H1 (cell line): ENCODE measurements at regions not wholly inside any gene's neighbourhood (a gene's known extent, or its start where the extent isn't known, plus 50 kb on each side); places are given as distances from the start of the nearest gene placed in this dataset.
"Not testable (repeated sequence)": the region's sequence is repeated elsewhere in the genome, so short reads cannot be mapped to it uniquely, and the experiment has no call there.

ENCODE experiments used
- MAX ChIP-seq: IDR thresholded peaks from 2 replicates; pipeline ENCODE4 v1.6.1; 2012; ENCODE audit warnings: inconsistent platforms
- POLR2A ChIP-seq, 2 experiments: IDR thresholded peaks; 1 replicate in 1 of 2; 2 replicates in 1 of 2; pipeline ENCODE4 v1.6.1; 2011; ENCODE audit warnings: low read depth in 2 of 2, low read length in 2 of 2, mild to moderate bottlenecking in 2 of 2; ENCODE audit errors: control extremely low read depth in 1 of 2
- TEAD4 ChIP-seq: IDR thresholded peaks from 2 replicates; pipeline ENCODE4 v1.6.1; 2012; ENCODE audit warnings: low read depth, low read length, inconsistent platforms, mixed read lengths
- TF ChIP-seq, protein P1 (sequence below), 3 experiments: IDR thresholded peaks; 1 replicate in 2 of 3; 2 replicates in 1 of 3; pipeline versions ENCODE4 v1.5.1 to v1.6.1; 2011; ENCODE audit warnings: low read length in 3 of 3, mild to moderate bottlenecking in 3 of 3, inconsistent platforms in 2 of 3, low read depth in 1 of 3, moderate library complexity in 1 of 3; ENCODE audit not compliant: insufficient read depth in 1 of 3; ENCODE audit errors: control extremely low read depth in 1 of 3
- TF ChIP-seq, protein P2 (sequence below): IDR thresholded peaks from 2 replicates; pipeline ENCODE4 v1.6.1; 2012; ENCODE audit warnings: inconsistent platforms

DNA sequence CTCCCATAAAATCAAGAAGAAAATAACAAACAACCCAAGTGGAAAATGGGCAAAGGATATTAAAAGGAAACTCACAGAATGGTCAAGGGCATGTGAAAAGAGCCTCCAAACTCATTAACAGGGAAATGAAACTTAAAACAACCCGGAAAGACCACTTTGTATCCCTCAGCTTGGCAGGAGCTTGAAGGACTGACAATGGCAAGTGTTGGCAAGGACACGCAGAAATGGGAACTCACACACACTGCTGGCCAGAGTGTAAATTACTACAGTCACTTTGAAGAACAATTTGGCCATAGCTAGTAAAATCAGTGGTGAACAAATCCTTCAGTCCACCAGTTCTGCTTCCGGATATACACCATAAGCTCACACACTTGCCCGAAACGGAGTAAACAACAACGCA lies 58.1 kb upstream of the SMURF2 start:
- TF ChIP-seq MAX; POLR2A (IDR thresholded peaks at IDR 0.05; ENCODE audit: control extremely low read depth in 1 of 2, low read depth in 2 of 2, low read length in 2 of 2); TEAD4: not testable (repeated sequence)
- TF ChIP-seq, protein P1, sequence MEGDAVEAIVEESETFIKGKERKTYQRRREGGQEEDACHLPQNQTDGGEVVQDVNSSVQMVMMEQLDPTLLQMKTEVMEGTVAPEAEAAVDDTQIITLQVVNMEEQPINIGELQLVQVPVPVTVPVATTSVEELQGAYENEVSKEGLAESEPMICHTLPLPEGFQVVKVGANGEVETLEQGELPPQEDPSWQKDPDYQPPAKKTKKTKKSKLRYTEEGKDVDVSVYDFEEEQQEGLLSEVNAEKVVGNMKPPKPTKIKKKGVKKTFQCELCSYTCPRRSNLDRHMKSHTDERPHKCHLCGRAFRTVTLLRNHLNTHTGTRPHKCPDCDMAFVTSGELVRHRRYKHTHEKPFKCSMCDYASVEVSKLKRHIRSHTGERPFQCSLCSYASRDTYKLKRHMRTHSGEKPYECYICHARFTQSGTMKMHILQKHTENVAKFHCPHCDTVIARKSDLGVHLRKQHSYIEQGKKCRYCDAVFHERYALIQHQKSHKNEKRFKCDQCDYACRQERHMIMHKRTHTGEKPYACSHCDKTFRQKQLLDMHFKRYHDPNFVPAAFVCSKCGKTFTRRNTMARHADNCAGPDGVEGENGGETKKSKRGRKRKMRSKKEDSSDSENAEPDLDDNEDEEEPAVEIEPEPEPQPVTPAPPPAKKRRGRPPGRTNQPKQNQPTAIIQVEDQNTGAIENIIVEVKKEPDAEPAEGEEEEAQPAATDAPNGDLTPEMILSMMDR (IDR thresholded peaks at IDR 0.05; ENCODE audit: control extremely low read depth in 1 of 3, insufficient read depth in 1 of 3, low read depth in 1 of 3, low read length in 3 of 3) = not testable (repeated sequence)
- TF ChIP-seq, protein P2, sequence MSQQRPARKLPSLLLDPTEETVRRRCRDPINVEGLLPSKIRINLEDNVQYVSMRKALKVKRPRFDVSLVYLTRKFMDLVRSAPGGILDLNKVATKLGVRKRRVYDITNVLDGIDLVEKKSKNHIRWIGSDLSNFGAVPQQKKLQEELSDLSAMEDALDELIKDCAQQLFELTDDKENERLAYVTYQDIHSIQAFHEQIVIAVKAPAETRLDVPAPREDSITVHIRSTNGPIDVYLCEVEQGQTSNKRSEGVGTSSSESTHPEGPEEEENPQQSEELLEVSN = not testable (repeated sequence)
